ENCODE measurements at regions not wholly inside any gene's neighbourhood (a gene's known extent, or its start where the extent isn't known, plus 50 kb on each side); places are given as distances from the start of the nearest gene placed in this dataset.

DNA sequence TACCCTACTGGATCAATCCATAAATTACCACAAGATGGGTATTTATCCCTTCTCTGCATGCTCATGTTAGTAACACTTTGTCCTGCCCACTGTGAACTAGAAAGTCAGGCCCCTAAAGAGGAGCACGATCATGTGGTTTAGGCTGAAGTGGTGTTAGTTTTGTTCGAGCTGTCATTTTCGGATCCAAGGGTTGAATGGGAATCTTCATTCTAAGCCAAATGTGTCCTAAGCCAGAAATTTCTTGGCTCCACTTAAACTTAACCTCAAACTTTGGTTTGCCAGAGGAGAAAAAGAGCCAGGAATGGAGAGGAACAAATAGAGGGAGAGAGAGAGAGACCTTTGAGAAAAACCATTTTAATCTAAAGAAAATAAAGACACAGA lies 837.7 kb upstream of the ZNF608 start:
- DNase-seq, result no peak

DNA sequence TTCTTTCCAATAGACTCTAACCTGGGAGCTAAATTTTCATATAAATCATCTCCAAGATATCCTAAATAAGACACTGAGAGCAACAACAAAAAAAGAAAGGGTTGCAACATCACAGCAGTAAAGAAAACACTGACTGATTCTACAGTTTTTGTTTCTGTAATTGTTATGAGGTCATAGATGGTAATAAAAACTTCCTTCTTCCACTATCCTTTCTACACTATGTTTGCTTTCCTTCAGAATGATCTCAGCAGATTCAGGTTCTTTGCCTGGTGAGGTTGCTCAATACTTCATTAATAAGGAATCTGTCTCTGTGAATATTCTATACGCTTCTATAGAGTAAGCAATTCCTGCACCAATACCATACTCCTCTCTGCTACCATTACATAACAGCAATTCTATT lies 835.6 kb upstream of the GRAMD2B start:
- DNase-seq, result peak; percentile 42

DNA sequence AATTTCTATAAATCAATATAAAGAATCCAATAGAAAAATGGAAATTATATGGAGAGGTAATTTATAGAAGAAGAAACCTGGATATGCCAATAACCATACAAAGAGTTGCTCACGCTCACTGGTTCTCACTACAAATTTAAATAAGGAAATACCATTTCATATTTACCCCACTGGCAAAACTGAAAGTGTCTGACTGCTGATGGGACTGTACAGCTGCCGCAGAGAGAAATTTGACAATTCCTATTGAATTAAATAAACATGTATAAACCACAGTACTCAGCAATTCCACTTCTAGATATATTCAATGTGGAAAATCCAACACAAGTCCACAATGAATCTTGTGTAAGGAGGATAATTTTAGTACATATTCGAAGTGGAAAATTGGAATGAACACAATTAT lies 830.4 kb upstream of the GRAMD2B start:
- DNase-seq, result no peak

DNA sequence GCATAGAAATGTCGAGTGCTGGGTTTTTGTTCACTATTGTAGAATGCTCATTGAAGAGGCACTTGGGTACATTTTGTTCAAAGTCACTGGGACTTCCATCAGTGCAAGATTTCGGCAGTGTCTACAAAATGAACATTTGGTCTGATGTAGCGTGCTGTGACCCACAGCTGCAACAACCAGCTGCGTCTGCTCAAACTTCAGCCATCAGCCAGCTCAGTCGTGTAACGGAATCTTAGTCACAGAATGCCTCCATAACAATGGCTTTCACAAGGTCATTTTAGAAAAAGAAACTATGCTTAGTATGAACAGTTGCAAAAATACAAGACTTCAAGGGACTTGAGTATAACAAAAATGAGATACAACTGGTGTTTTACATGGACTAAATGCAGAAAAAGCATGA lies 828.1 kb upstream of the GRAMD2B start:
- no peak for DNase-seq

DNA sequence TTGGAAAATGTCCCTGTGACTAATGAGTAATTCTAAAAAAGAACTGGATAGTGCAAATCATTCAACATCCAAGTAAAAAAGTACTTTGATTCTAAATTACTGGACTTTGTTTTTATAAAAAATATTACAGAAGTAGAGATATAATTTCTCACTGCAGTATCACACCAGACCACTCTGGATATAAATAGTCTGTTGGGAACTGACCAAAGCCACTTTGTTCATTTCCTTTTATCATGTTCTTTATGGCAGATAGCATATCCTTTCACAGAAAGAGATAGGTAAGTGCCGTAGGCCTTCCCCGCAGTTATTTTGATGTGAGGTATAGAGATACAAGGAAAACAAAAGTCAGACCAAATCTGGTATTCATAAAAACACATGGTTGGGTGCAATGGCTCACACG lies 827.4 kb upstream of the GRAMD2B start:
- DNase-seq, result no peak

DNA sequence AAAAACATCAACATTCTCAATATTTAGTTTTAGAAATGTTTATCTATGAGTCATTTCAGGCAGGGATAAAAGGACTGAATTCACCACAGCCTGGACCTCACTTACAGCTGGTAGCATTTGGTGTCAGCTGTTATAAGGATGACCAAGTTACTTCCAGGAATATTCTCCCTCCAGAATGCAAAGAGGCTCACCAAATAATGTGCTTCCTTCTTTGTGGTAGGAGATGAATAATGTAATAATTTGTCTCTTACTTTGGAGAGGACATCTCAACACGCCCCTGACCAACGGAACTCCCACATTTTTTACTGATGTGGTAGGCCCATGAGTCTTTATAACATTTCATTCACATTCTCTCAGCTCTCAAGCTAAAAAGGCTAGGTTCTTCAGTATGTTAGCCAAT lies 825.9 kb upstream of the GRAMD2B start:
- no peak for DNase-seq

DNA sequence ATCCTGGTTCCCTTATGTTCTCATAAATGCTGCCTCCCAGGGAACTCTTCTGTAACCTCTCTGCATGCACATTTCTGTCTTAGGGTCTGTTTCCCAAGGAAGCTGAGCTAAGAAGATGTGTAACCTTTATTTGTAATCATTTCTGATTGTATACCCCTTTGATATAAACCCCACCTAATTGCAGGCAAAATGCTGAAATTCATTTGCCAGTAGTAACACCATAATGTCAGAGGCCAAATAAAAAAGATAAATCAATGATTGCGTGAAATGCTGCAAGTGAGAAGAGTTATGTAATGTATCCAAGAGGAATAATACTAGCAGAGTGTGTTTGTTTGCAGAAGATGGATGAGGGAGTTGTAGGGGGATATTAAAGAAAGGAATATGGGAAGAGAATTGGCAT lies 822.6 kb upstream of the GRAMD2B start:
- no peak for DNase-seq

DNA sequence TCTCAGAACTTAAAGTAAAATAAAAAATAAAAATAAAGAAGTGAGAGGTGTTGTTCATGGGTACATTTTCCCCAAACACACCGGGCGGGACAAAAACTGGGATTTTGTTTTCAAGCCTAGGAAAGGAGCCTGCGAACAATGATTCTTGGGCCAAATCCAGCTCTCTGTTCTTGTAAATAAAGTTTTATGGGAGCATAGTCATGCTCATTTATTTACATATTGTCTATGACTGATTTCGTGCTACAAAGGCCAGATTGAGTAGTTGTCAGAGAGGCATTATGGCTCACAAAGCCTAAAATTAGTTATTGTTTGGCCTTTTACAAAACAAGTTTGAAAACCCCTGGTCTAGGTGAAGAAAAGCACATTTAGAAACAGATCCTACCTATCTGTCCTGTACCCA lies 821.0 kb upstream of the GRAMD2B start:
- no peak for DNase-seq

DNA sequence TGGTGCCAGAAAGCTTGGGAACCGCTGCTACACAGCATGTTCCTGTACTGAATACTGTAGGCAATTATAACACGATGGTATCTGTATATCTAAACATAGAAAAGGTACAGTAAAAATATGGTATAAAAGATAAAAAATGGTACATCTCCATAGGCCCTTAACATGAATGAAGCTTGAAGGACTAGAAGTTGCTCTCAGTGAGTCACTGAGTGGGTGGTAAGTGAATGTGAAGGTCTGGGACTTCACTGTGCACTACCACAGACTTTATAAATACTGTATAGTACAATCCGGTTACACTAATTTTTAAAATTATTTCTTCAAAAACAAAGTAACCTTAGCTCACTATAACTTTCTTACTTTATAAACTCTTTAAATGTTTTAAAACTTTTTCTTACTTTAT lies 819.9 kb upstream of the GRAMD2B start:
- no peak for DNase-seq

DNA sequence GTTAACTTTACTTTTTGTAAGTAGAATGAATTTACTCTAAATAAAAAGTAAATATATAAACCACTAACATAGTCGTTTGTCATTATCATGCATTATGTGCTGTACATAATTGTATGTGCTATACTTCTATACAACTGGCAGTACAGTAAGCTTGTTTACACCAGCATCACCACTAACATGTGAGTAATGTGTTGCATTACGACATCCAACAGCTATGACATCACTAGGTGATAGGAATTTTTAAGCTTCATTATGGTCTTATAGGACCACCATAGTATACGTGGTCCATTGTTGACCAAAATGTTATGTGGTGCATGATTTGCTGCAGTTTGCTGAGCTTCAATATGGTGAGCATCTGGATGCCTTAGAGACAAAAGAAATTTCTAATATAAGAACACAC lies 819.1 kb upstream of the GRAMD2B start:
- no peak for DNase-seq

DNA sequence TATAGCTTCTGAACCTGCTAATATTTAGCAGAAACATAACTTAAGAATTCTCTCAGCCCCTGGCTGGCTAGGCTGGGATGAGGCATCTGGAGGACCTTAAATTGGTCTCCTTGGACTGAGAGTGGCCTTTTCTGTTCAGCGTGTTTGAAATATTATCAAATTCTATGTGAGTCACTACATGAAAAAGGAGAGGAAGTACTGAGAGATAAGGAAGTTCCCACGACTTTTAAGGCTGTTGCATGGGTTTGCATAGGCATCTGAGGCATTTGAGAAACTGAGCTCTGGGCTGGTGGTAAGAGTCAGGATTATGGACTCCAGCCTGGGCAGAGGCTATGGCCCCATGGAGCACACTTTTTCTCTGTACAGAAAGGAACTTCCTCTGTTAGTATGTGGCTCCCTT lies 816.2 kb upstream of the GRAMD2B start:
- no peak for DNase-seq

DNA sequence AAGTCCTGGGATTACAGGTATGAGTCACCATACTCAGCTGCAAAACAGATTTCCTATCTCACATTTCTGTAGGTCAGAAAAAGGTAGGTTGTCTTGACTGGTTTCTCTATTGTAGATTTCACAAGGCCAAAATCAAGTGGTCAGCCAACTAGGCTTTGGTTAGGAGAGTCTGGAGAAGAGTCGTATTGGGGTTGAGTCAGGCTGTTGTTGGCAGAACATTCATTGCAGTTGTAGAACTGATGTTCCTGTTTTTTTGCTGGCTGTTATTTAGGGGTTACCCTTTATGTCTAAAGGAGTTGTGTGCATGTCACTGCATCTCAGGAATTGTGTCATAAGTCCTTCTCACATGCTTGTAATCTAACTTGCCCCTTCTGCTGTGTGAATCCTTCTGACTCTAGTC lies 814.2 kb upstream of the GRAMD2B start:
- no peak for DNase-seq

DNA sequence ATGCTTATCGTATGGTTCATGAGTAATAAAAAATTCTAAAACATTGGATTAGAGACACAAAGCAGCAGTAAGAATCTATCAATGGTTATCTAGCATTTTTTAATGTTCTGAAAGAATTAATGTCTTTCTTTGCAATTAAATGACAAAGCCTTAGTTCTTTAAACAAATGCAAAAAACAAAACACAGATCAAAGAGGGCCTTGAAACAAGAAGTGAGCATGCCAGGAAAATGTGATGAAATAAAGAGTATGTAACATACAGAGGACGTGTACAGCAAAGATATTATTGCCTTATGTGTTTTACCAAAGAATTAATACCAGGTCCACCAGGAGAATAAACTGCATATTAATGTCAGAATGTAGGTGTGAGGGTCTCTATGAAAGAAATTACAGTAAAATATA lies 812.3 kb upstream of the GRAMD2B start:
- no peak for DNase-seq

DNA sequence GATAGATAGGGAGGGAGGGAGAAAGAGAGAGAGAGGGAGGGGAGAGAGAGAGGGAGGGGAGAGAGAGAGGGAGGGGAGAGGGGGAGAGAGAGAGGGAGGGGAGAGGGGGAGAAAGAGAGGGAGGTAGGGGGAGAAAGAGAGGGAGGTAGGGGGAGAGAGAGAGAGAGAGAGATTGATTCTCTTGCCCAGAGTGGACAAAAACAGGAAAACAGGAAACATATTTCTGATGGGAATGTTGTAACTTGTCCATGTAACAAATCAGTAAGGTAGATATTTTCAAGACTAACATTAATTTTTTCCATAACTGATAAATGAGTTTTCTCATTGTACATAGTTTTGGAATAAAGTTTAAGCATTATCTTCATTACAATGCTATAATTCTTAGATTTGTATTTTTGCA lies 811.7 kb upstream of the GRAMD2B start:
- no peak for DNase-seq

DNA sequence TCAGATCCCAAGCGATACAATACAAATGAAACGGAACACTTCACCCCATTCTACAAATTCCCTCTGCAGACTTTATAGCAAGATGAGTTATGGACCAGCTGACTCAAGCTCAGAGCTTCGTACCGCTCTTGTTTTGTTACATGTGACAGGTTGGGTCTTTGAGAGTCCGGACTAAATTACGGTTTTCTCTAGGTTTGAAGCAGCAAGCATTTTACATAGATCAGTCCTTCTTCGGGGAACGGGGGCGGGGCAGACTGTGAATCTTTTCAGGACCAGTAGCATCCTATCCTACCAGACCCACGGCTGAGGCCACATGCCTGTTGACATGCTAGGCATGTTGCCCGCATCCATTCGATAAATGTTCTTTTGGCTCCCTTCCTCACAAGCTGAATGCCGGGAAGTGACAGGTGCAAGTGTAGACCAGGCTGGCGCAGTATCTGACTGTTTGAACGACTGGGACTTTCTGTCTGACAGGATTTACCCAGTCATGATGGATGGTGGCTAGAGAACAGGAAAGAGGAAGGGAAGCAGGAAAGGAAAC lies 811.0 kb upstream of the GRAMD2B start:
- peak; percentile 99 for DNase-seq

DNA sequence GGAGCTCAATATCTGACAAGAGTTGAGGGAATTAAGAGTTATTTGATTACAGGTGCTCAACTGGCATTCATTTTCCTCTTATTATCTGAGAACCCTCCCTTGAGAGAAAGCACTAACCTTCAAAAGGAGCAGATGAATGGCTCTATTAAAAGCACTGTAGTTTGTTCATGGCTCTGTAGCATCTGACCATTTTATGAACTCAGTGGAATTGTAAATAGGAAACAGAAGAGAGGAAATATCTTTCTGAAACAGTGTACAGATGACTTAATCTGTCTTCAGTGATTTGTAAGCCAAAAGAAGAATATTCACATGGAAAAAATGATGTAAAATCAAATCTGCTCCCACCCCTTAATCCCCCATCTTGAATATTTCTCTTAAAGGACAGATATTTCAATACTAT lies 810.4 kb upstream of the GRAMD2B start:
- DNase-seq, result no peak

DNA sequence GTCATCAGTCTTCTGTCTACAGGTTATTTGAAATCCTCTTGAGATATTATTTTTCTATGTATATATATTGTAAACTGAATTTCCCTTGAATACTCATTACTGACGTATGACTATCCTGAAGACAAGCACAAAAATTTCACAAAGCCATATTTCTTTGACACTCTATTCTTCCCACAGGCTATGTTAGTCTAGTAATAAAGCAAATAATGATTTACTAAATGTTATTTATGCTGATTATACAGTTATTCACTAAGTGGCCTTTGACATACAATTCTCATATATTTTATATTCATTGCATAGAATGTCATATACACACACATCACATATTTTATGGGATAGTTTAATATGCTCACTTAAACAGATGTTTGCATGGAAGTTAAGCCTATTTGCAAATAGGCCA lies 793.0 kb upstream of the GRAMD2B start:
- no peak for DNase-seq

DNA sequence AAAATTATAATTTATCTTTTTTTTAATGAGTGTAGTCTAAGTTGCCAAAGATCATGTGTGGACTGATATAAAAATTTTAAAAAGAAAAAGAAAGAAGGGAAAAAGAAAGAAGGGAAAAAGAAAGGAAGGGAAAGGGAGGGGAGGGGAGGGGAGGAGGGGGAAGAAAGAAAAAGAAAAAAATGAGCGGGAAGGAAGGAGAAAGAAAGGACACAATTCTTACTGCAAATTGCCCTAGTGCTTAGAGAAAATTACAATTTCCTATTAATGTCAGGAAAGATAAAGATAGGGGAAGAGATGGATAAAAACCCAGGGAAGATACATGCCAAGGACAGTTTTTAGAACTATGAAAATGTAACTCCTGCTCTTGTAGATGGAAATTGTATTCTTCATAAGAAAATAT lies 789.7 kb upstream of the GRAMD2B start:
- DNase-seq, result no peak

DNA sequence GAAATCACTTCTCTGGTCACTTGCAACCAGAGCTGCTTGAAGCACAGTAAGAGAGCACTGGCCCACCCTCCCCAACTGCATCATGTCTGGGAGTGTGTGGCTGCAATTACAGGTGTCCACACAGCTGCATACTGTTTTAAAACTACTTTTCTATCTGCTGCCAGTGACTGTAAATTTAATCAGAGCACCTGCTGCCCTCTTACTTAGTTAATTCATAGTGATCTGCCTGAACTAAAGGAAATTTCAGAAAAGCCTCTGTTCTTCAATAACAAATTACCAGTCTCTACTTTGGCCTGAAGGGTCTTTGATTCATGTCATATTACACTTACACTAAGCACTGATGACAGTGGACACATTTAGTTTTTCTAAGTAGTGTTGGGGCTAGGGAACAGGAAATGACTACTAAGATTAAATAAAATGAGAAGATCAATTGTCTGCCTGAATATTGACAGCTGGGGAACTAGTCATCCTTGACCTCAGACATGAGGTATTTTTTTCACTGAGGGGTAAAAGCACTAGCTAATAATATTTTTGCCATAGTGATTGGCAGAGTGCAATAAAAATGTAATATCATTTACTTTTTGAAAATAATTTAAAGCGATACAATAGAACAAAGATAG lies 788.9 kb upstream of the GRAMD2B start:
- peak; percentile 96 for DNase-seq

DNA sequence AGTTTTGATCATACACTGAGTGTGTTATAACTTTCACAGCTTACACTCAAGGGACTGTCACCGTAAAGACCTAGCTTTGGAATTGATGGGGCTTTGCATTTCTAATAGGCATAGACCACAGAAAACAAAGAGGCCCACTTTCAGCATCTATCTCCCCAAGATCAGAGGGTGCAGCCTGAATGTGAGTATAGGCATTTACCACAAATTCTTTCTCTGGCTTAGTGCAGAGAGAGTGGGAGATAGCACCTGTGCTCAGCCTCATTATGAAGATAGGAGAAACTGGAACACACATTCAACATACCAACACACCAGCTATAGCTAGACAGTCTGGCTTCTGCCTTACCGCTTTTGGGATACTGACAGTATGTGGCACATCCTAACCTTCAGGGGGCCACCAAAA lies 783.4 kb upstream of the GRAMD2B start:
- DNase-seq, result no peak

DNA sequence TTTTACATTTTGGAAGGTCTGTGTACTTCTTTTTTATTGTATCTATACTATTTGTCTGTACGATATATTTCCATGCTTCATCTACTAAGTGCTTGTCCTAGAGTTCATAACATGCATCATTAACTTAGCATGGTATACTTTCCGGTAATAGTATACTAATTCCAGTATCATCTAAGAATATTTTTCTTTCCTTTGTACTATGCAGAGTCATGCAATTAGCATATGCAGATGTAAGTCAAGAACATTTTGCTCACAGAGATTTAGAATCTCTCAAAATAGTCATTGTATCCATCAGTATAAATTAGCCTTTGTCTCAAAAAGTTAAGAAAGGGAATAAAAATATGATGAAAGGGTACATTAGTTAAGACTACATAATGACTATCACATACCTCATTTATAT lies 770.4 kb upstream of the GRAMD2B start:
- no peak for DNase-seq

DNA sequence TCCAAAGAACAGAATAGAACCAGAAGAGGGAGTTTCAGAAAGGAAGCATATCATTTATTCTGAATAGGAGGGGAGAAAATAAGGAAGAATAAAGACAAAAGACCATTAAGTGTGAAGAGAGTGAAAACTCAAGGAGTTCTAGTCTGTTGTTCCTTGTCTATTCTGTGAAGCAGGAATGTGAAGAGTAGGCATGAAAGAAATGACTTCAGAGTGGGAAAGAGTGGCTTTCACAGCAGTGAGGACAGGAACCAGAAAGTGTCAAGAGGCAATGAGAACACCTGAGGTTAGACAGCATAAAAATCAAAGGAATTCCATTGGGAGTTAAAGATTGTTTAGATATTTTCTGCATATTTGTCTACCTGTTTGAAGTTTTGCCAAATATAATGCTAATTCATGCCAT lies 768.8 kb upstream of the GRAMD2B start:
- peak; percentile 28 for DNase-seq

DNA sequence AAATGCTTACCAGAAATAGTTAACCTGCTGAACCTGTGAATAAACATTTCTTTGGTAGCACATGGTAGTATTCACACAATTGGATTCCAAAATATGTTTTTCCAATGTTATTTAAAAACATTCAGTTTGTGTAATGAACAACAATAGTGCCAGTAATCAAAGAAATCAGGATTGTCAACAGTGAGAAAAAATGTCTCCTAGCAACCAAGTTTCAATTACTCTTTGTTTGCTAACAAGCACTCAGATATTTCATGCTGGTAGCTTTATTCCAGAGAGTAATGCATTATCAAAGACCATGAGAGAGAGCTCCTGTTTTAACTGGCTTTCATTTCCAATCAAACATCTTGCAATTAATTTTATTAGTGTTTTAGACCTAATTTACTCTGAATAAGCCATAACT lies 768.1 kb upstream of the GRAMD2B start:
- peak; percentile 76 for DNase-seq

DNA sequence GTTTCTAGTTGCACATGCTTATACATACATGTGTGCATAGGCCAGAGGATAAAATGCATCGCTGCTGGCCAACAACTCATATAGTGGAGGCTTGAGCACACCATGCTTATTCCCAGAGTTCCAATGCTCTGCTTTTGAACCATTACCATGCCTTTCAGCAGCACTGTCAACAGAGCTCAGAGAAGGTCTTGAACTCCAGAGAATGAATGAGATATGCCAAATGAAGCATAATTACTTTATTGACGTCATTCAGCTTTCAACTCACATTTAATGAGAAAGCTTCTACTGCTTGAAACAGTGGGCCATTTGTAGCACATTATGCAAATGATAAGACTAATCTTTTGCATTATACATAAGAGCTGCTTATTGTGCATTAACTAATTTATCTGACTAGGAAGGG lies 765.3 kb upstream of the GRAMD2B start:
- peak; percentile 74 for DNase-seq

DNA sequence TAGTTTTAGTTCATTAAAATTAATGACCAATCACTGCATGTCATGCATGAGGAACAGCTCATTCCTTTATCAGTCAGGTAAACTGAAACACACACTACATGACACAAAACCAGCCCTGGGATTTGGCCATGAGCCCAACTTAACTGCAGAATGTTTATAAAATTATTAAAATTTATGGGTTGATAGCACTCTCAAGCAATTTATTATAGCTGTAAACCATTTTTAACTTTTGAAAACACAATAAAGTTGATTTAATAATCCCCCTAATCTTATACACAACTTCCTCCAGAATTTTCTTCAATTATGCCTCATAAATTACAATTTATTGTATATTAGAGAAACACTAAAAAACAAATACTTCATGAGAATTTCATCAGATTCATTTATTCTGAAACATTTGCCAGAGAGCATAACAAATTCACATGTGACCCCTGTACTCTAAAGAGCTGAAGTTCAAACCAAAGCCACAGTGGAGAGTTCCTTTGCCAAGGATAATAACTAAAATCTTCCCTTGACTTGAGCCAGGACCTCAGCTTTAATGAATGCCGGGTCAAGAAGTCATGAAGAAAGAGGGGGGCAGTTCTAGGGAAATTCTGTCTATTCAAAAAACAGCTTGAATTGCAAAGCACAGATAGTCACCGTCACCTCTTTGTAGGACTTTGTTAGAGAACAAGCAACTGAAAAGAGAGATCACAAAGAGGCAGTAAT lies 763.7 kb upstream of the GRAMD2B start:
- DNase-seq, result peak; percentile 48
